ENCODE measurements at regions not wholly inside any gene's neighbourhood (a gene's known extent, or its start where the extent isn't known, plus 50 kb on each side); places are given as distances from the start of the nearest gene placed in this dataset.

DNA sequence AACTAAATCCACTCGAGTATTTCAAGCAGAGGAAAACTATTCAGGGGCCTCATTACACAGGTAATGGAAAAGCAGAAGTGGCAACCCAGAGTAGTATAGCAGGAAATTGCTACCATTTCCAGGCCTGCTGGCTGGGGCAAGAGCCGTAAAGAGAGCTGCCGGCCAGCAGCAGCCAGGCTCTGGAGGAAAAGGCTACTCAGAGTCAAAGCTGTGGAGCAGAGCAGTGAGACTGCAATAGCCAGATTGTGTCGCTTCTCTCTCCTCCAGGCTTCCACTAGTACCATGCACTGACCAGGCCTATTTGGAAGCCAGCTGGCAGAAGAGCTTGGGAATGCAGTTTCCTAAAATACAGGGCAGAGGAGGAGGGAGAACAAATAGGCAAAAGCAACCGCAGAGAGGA is 155.5 kb downstream of the OMA1 start:
- DNase-seq (ENCODE audit: insufficient read length, low spot score) (no peak), FAIRE-seq (peak; percentile 20)
- TF ChIP-seq TAF1 (IDR thresholded peaks at IDR 0.05; ENCODE audit: low read depth, low read length) (no peak), POLR2AphosphoS5 (IDR thresholded peaks at IDR 0.05; ENCODE audit: low read depth, low read length) (no peak), SPI1 (IDR thresholded peaks at IDR 0.05; ENCODE audit: low read depth, low read length) (peak; percentile 80), POU2F2 (IDR thresholded peaks at IDR 0.05; ENCODE audit: low read depth, low read length) (no peak)

- TF ChIP-seq SPI1 (IDR thresholded peaks at IDR 0.05; ENCODE audit: low read depth, low read length) = no peak
- TF ChIP-seq POU2F2 (IDR thresholded peaks at IDR 0.05; ENCODE audit: low read depth, low read length) = no peak
- no peak for TF ChIP-seq PAX5 (IDR thresholded peaks at IDR 0.05; ENCODE audit: insufficient read depth, low read length, severe bottlenecking)
- FAIRE-seq (no peak), DNase-seq (ENCODE audit: insufficient read length, low spot score) (no peak)
Measured at GRCh38 chr1:58390091-58390490, 156.4 kb downstream of the OMA1 start.

DNA sequence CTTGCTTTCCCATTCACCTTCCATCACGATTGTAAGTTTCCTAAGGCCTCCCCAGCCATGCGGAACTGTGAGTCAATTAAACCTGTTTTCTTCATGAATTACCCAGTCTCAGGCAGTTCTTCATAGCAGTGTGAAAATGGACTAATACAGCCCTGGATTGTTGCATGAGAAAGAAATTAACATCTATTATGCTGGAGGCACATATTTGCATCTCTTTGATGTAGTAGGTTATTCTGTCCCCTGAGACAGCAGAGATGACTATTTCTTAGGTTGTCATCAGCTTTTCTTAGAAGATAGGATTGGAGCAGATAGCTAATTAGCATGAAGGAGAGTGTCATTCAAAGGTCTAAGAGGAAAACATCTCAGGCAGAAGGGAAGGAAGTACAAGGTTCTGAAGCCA is 166.2 kb downstream of the OMA1 start:
- DNase-seq (ENCODE audit: insufficient read length, low spot score) = no peak
- no peak for TF ChIP-seq POU2F2 (IDR thresholded peaks at IDR 0.05; ENCODE audit: low read depth, low read length)
- TF ChIP-seq SPI1 (IDR thresholded peaks at IDR 0.05; ENCODE audit: low read depth, low read length) = no peak
- TF ChIP-seq TAF1 (IDR thresholded peaks at IDR 0.05; ENCODE audit: low read depth, low read length) = no peak
- no peak for TF ChIP-seq PAX5 (IDR thresholded peaks at IDR 0.05; ENCODE audit: insufficient read depth, low read length, severe bottlenecking)
- TF ChIP-seq POLR2A (IDR thresholded peaks at IDR 0.05; ENCODE audit: low read depth, low read length) = no peak
- FAIRE-seq = no peak

GRCh38 chr1:58367217-58367616 is 179.3 kb downstream of the OMA1 start:
- DNase-seq (ENCODE audit: insufficient read length, low spot score) = no peak
- no peak for TF ChIP-seq POLR2AphosphoS5 (IDR thresholded peaks at IDR 0.05; ENCODE audit: low read depth, low read length)
- no peak for TF ChIP-seq POU2F2 (IDR thresholded peaks at IDR 0.05; ENCODE audit: low read depth, low read length)
- no peak for FAIRE-seq

- FAIRE-seq (no peak), DNase-seq (ENCODE audit: insufficient read length, low spot score) (no peak)
- TF ChIP-seq POU2F2 (IDR thresholded peaks at IDR 0.05; ENCODE audit: low read depth, low read length) (no peak), SPI1 (IDR thresholded peaks at IDR 0.05; ENCODE audit: low read depth, low read length) (peak; percentile 82), PAX5 (IDR thresholded peaks at IDR 0.05; ENCODE audit: insufficient read depth, low read length, severe bottlenecking) (no peak)
Measured at GRCh38 chr1:58365328-58365727, 181.2 kb downstream of the OMA1 start.

DNA sequence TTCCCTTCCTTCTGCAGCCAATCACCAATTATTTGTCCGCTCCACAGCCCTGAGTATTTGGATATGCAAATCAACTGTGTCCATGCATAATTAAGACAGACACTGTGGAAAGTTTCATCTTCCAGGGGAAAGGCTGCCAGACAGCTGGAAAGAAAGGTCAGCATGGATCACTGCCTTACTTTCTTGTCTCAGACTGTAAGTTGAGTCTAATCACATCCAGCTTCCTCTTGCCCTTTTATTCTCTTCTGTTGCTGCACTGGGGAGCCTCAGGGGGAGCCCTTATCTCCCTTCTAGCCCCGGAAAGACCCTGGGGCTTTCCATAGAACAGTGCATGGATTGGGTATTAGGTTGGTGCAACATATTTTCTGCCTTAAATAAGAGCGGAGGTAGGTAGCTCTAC is 182.9 kb downstream of the OMA1 start:
- TF ChIP-seq POLR2A (IDR thresholded peaks at IDR 0.05; ENCODE audit: low read depth, low read length) (no peak), TAF1 (IDR thresholded peaks at IDR 0.05; ENCODE audit: low read depth, low read length) (no peak), SPI1 (IDR thresholded peaks at IDR 0.05; ENCODE audit: low read depth, low read length) (no peak), PAX5 (IDR thresholded peaks at IDR 0.05; ENCODE audit: insufficient read depth, low read length, severe bottlenecking) (no peak), POLR2AphosphoS5 (IDR thresholded peaks at IDR 0.05; ENCODE audit: low read depth, low read length) (no peak), POU2F2 (IDR thresholded peaks at IDR 0.05; ENCODE audit: low read depth, low read length) (no peak)
- no peak for FAIRE-seq
- no peak for DNase-seq (ENCODE audit: insufficient read length, low spot score)

DNA sequence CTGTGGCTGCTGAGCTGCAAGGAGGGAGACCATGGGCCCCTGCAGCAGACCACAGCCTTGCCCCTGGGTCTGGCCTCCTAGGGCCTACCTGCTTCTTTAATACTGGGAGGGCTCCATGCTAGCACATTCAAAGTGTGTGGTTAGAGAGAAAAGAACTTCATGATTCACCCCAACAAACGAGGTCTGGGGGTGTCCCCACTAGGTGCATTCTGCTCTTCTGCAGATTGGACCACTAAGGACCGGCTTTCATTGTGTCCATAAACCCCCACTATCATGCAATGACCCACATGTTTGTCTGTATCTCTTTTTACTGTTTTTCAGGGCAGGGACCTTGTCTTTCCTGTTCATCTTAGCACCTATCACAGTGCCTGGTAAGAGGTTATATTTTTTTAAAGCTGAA is 185.4 kb downstream of the OMA1 start:
- FAIRE-seq (no peak), DNase-seq (ENCODE audit: insufficient read length, low spot score) (no peak)
- TF ChIP-seq POLR2A (IDR thresholded peaks at IDR 0.05; ENCODE audit: low read depth, low read length) (no peak), TAF1 (IDR thresholded peaks at IDR 0.05; ENCODE audit: low read depth, low read length) (no peak), PAX5 (IDR thresholded peaks at IDR 0.05; ENCODE audit: insufficient read depth, low read length, severe bottlenecking) (no peak), POLR2AphosphoS5 (IDR thresholded peaks at IDR 0.05; ENCODE audit: low read depth, low read length) (no peak), SPI1 (IDR thresholded peaks at IDR 0.05; ENCODE audit: low read depth, low read length) (no peak), POU2F2 (IDR thresholded peaks at IDR 0.05; ENCODE audit: low read depth, low read length) (no peak)

GRCh38 chr1:58358346-58358745 is 188.2 kb downstream of the OMA1 start:
- TF ChIP-seq PAX5 (IDR thresholded peaks at IDR 0.05; ENCODE audit: insufficient read depth, low read length, severe bottlenecking) = no peak
- no peak for TF ChIP-seq POLR2AphosphoS5 (IDR thresholded peaks at IDR 0.05; ENCODE audit: low read depth, low read length)
- DNase-seq (ENCODE audit: insufficient read length, low spot score) (no peak), FAIRE-seq (no peak)

DNA sequence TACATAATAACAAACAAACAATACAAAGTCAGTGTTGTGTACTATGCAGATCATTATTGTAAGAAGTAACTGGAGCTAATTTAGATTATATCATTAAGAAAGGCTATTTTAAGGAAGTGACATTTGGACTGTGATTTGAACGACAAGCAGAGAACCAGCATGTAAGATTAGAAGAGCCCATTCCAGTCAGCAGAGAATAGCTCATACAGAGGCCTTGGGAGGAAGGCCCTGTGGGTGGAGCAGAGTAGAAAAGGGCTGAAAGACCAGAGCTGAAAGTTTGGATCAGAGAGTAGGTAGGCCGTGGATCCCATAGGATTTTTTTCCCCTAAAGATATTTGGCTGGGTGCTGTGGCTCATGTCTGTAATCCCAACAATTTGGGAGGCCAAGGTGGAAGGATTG is 190.1 kb downstream of the OMA1 start:
- TF ChIP-seq TAF1 (IDR thresholded peaks at IDR 0.05; ENCODE audit: low read depth, low read length) = no peak
- no peak for TF ChIP-seq POU2F2 (IDR thresholded peaks at IDR 0.05; ENCODE audit: low read depth, low read length)
- no peak for TF ChIP-seq POLR2AphosphoS5 (IDR thresholded peaks at IDR 0.05; ENCODE audit: low read depth, low read length)
- TF ChIP-seq PAX5 (IDR thresholded peaks at IDR 0.05; ENCODE audit: insufficient read depth, low read length, severe bottlenecking) = no peak
- TF ChIP-seq POLR2A (IDR thresholded peaks at IDR 0.05; ENCODE audit: low read depth, low read length) = no peak
- no peak for TF ChIP-seq SPI1 (IDR thresholded peaks at IDR 0.05; ENCODE audit: low read depth, low read length)
- FAIRE-seq (no peak), DNase-seq (ENCODE audit: insufficient read length, low spot score) (no peak)

- no peak for TF ChIP-seq TAF1 (IDR thresholded peaks at IDR 0.05; ENCODE audit: low read depth, low read length)
- no peak for TF ChIP-seq SPI1 (IDR thresholded peaks at IDR 0.05; ENCODE audit: low read depth, low read length)
- no peak for TF ChIP-seq POLR2A (IDR thresholded peaks at IDR 0.05; ENCODE audit: low read depth, low read length)
- TF ChIP-seq POU2F2 (IDR thresholded peaks at IDR 0.05; ENCODE audit: low read depth, low read length) = no peak
- TF ChIP-seq POLR2AphosphoS5 (IDR thresholded peaks at IDR 0.05; ENCODE audit: low read depth, low read length) = no peak
- no peak for TF ChIP-seq PAX5 (IDR thresholded peaks at IDR 0.05; ENCODE audit: insufficient read depth, low read length, severe bottlenecking)
- FAIRE-seq = no peak
- no peak for DNase-seq (ENCODE audit: insufficient read length, low spot score)
Measured at GRCh38 chr1:58353168-58353567, 193.4 kb downstream of the OMA1 start.

DNA sequence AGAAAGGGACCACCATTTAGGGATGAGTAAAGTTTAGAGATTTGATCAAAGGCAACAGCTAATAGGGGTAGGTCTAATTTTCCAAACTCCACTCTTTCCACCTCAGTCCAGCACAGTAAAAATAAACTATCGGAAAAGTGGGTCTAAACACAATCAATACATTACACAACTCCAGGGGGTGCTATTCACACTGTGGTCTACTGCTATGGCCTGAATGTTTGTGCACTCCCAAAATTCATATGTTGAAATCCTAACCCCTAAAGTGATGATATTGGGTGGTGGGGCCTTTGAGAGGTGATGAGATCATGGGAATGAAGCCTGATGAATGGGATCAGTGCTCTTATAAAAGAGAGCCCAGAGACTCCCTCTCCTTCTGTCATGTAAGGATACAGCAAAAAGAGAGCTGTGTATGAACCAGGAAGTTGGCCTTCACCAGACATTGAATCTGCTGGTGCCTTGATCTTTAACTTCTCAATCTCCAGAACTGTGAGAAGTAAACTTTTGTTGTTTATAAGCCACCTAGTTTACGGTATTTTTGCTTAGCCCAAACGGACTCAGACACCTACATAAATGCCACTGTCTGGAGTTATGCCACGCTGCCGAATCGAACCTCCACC is 193.9 kb downstream of the OMA1 start:
- TF ChIP-seq SPI1 (IDR thresholded peaks at IDR 0.05; ENCODE audit: low read depth, low read length) (no peak), POU2F2 (IDR thresholded peaks at IDR 0.05; ENCODE audit: low read depth, low read length) (no peak), TAF1 (IDR thresholded peaks at IDR 0.05; ENCODE audit: low read depth, low read length) (no peak), PAX5 (IDR thresholded peaks at IDR 0.05; ENCODE audit: insufficient read depth, low read length, severe bottlenecking) (no peak), POLR2A (IDR thresholded peaks at IDR 0.05; ENCODE audit: low read depth, low read length) (no peak), POLR2AphosphoS5 (IDR thresholded peaks at IDR 0.05; ENCODE audit: low read depth, low read length) (no peak)
- no peak for FAIRE-seq
- no peak for DNase-seq (ENCODE audit: insufficient read length, low spot score)
